Muscle of leg (tissue), 3 donors: ENCODE measurements at regions not wholly inside any gene's neighbourhood (a gene's known extent, or its start where the extent isn't known, plus 50 kb on each side); places are given as distances from the start of the nearest gene placed in this dataset.

Experiments
- DNase-seq: peaks from one replicate; pipeline ENCODE4 v3.0.0; 2013
- H3K27ac ChIP-seq: one replicate; pipeline ENCODE4 v1.5.1; 2013; ENCODE audit warnings: mild to moderate bottlenecking, low read length, control low read depth
- H3K27me3 ChIP-seq: one replicate; pipeline ENCODE4 v1.6.1; 2013; ENCODE audit warnings: low read length; ENCODE audit not compliant: control insufficient read depth, insufficient read depth
- H3K36me3 ChIP-seq: one replicate; pipeline ENCODE4 v1.6.1; 2013; ENCODE audit warnings: low read length; ENCODE audit not compliant: control insufficient read depth, insufficient read depth
- H3K4me1 ChIP-seq: one replicate; pipeline ENCODE4 v1.6.1; 2013; ENCODE audit warnings: low read length; ENCODE audit not compliant: control insufficient read depth, insufficient read depth
- H3K4me3 ChIP-seq: one replicate; pipeline ENCODE4 v1.5.1; 2013; ENCODE audit warnings: low read length, control low read depth
- H3K9me3 ChIP-seq: replicated peaks from 2 replicates; pipeline ENCODE4 v1.6.1; 2013; ENCODE audit warnings: low read depth, low read length; ENCODE audit not compliant: control insufficient read depth
- WGBS: methylation state at CpG from one replicate; pipeline ENCODE4 v1.1.5; 2013; ENCODE audit warnings: missing lambda C conversion rate; ENCODE audit not compliant: insufficient coverage; 5-methylcytosine and 5-hydroxymethylcytosine counted together

- H3K4me1 ChIP-seq: peaks cover 15% of the 10 kb centered on the region
- no peaks in the 10 kb centered on the region for H3K27me3 ChIP-seq
- H3K36me3 ChIP-seq: no peaks in the 10 kb centered on the region
- DNase-seq: no peak
- H3K9me3 ChIP-seq: no peaks in the 10 kb centered on the region
- H3K27ac ChIP-seq: no peak overlapping the region
- no peak overlapping the region for H3K4me3 ChIP-seq
- 93% methylated on average over 4 of the region's 7 CpGs for WGBS
Measured at GRCh38 chr1:93733340-93733739, 51.7 kb upstream of the BCAR3 start.

DNA sequence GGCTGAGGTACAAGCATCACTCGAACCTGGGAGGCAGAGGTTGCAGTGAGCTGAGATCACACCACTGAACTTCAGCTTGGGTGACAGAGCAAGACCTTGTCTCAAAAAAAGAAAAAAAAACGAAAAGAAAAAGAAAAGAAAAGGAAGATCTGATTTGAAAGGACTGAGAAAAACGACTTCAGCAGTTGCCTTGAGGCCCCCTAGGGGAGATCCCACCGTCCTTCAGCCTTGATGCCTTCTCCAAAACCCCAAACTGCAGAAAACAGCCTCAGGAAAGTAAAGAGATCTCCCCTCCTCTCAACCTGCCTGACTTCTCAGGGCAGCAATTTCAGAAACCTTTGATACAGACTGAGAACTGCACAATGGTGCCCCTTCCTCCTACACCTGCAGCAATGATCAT, 50.9 kb upstream of the BCAR3 start:
- no peaks in the 10 kb centered on the region for H3K9me3 ChIP-seq
- H3K36me3 ChIP-seq: no peaks in the 10 kb centered on the region
- DNase-seq: no peak
- H3K27me3 ChIP-seq: no peaks in the 10 kb centered on the region
- WGBS: 64% methylated on average over 2 of the region's 4 CpGs
- H3K27ac ChIP-seq: no peak overlapping the region
- peaks cover 19% of the 10 kb centered on the region for H3K4me1 ChIP-seq
- H3K4me3 ChIP-seq: no peak overlapping the region
